Right cardiac atrium (tissue), 5 donors: ENCODE measurements at regions not wholly inside any gene's neighbourhood (a gene's known extent, or its start where the extent isn't known, plus 50 kb on each side); places are given as distances from the start of the nearest gene placed in this dataset.

ENCODE experiments used
- ATAC-seq, 2 donors: fragments of 200-7000 bp; cut with Tn5 transposase; one replicate each; pipeline versions ENCODE4 v1.8.0 to v1.9.1; 2020; ENCODE audit warnings: moderate library complexity in 2 of 2, mild to moderate bottlenecking in 1 of 2
- DNase-seq, 3 donors: peaks; one replicate each; pipeline ENCODE4 v3.0.0-alpha.2; 2020
- H3K27ac ChIP-seq: one replicate; pipeline ENCODE4 v1.5.1; 2013; ENCODE audit warnings: mild to moderate bottlenecking, low read length, control low read depth, moderate library complexity
- H3K27me3 ChIP-seq: one replicate; pipeline ENCODE4 v1.6.1; 2013; ENCODE audit not compliant: control insufficient read depth, insufficient read depth
- H3K4me1 ChIP-seq: one replicate; pipeline ENCODE4 v1.6.1; 2013; ENCODE audit warnings: low read length; ENCODE audit not compliant: control insufficient read depth, insufficient read depth
- H3K4me3 ChIP-seq: one replicate; pipeline ENCODE4 v1.5.1; 2013; ENCODE audit warnings: low read length, control low read depth
- H3K9me3 ChIP-seq: one replicate; pipeline ENCODE4 v1.6.1; 2013; ENCODE audit warnings: low read length; ENCODE audit not compliant: control insufficient read depth
- WGBS: extraction: QIAGEN DNeasy Blood & Tissue Kit; methylation state at CpG from one replicate; pipeline ENCODE4 v1.1.7; 2013; 5-methylcytosine and 5-hydroxymethylcytosine counted together
- intact Hi-C, 4 donors: fragments of 100-400 bp; cut with DNase I; formaldehyde crosslinking; loops; one replicate each; pipeline versions ENCODE4 v1.11.0 to v1.14.0; 2022 to 2023
- donor health status: healthy with polysubstance abuse.
- donor health status: DM: no; HTN: yes; CAD: no.
- donor health status: DM: no; HTN: no; CAD: no.
- donor health status: DM: no; HTN: yes; CAD: no; lungs with severe emphysema.
- donor health status: DM: yes; HTN: yes; CAD: no.

DNA sequence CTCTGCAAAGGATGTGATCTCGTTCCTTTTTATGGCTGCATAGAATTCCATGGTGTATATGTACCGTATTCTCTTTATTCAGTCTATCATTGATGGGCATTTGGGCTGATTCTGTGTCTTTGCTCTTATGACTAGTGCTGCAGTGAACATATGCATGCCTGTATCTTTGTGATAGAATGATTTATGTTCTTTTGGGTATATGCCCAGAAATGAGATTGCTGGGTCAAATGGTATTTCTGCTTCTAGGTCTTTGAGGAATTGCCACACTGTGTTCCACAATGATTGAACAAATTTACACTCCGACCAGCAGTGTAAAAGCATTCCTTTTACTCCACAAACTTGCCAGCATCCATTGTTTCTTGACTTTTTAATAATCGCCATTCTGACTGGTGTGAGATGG, 60.2 kb upstream of the ADORA2B start:
- no peaks in the 10 kb centered on the region for H3K4me1 ChIP-seq
- H3K9me3 ChIP-seq = no peaks in the 10 kb centered on the region
- H3K27ac ChIP-seq = no peak overlapping the region
- H3K27me3 ChIP-seq = no peaks in the 10 kb centered on the region
- no peak for DNase-seq
- no peak for ATAC-seq
- 84% methylated on average over 4 of the region's 4 CpGs for WGBS
- intact Hi-C loops = no loop called here
- no peak overlapping the region for H3K4me3 ChIP-seq

- Histone ChIP-seq H3K27ac (no peak overlapping the region), H3K4me3 (no peak overlapping the region), H3K4me1 (no peaks in the 10 kb centered on the region), H3K9me3 (no peaks in the 10 kb centered on the region), H3K27me3 (no peaks in the 10 kb centered on the region)
- 92% methylated on average over 2 of the region's 2 CpGs for WGBS
- DNase-seq (no peak), ATAC-seq (no peak)
- intact Hi-C loops = no loop called here
These were observed 59.2 kb upstream of the ADORA2B start for GRCh38 chr17:15885770-15886169.

DNA sequence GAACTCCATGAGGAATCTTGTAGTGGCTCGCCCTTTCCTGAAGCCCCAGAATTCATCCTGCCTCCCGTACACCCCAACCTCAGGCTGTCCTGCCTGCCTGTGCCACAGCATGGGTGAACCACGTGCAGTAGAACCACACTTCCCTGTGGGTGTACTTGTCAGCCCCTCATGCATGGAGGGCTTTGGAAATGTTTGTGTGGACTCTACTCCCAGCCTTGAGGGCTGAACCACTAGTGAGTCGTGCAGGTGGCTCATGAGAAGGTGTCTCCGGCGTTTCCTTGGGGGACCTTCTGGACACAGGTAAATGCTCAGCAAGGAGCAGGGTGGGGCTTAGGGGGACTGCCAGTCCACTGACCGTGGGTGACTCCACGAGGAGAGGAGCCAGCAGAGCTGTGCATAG, 58.7 kb upstream of the ADORA2B start:
- ATAC-seq (peak in 1 of 2 donors; percentile 40), DNase-seq (no peak)
- no peaks in the 10 kb centered on the region for H3K9me3 ChIP-seq
- intact Hi-C loops = no loop called here
- H3K4me1 ChIP-seq = no peaks in the 10 kb centered on the region
- H3K27me3 ChIP-seq = no peaks in the 10 kb centered on the region
- no peak overlapping the region for H3K27ac ChIP-seq
- H3K4me3 ChIP-seq = no peak overlapping the region
- no CpG with 5 or more reads among the region's 8 CpGs for WGBS

- WGBS = no CpG with 5 or more reads among the region's 7 CpGs
- H3K9me3 ChIP-seq = no peaks in the 10 kb centered on the region
- ATAC-seq = peak in 1 of 2 donors; percentile 72
These were observed 58.1 kb upstream of the ADORA2B start for GRCh38 chr17:15886804-15887203.

DNA sequence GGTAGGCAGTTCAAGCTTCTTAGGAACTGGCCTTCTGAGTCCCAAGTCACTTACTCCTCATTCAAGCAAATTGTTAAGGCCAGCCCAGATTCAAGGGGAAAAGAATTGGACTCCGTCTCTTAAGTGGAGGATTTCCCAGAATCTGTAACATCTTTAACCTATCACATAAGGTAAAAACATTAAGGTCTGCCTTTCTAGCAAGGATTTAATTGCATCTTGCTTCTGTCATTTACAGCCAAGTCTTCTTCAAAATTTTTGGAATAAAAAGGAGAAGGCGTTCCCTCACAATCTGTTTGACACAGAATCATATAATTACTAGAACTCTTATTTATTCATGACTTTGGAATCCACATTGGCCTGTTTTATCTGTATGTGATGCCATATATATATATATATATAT, 56.5 kb upstream of the ADORA2B start:
- ATAC-seq (no peak), DNase-seq (no peak)
- intact Hi-C loops = no loop called here
- WGBS = no CpG with 5 or more reads among the region's 2 CpGs
- no peak overlapping the region for H3K4me3 ChIP-seq
- H3K9me3 ChIP-seq = no peaks in the 10 kb centered on the region
- H3K27me3 ChIP-seq = no peaks in the 10 kb centered on the region
- peaks cover 2% of the 10 kb centered on the region for H3K4me1 ChIP-seq
- no peak overlapping the region for H3K27ac ChIP-seq

More at GRCh38 chr17:15886804-15887203, 58.1 kb upstream of the ADORA2B start:
- H3K4me1 ChIP-seq = no peaks in the 10 kb centered on the region
- no peak overlapping the region for H3K27ac ChIP-seq
- intact Hi-C loops = no loop called here
- no peaks in the 10 kb centered on the region for H3K27me3 ChIP-seq
- no peak overlapping the region for H3K4me3 ChIP-seq
- DNase-seq = peak in 1 of 3 donors; percentile 75

- intact Hi-C loops = no loop called here
- ATAC-seq (no peak), DNase-seq (peak in 1 of 3 donors; percentile 14)
- Histone ChIP-seq H3K9me3 (no peaks in the 10 kb centered on the region), H3K4me3 (no peak overlapping the region), H3K27ac (no peak overlapping the region), H3K4me1 (peaks cover 2% of the 10 kb centered on the region), H3K27me3 (no peaks in the 10 kb centered on the region)
- WGBS = 83% methylated on average over 3 of the region's 3 CpGs
These were observed 54.5 kb upstream of the ADORA2B start for GRCh38 chr17:15890279-15890892.

DNA sequence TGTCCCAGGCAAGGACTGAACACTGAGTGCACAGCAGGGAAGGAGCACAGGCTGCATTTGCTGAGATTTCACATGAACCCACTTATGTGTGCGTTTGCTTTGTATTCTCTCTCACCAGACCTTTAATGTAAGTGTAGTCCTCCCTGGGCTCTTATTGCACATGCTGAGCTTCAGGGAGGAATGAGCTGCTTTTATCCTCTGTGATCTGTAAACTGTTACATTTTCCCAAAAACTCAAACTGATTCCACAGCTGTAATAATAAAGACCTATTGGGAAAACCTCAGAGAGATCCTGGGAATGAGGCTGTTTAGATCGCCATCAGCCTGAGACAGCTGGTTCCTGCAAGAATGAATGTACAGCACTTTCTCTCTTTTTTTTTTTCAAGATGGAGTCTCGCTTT, 53.6 kb upstream of the ADORA2B start:
- H3K27ac ChIP-seq = no peak overlapping the region
- 89% methylated on average over 3 of the region's 3 CpGs for WGBS
- H3K4me3 ChIP-seq = no peak overlapping the region
- no peaks in the 10 kb centered on the region for H3K27me3 ChIP-seq
- no peak for ATAC-seq
- DNase-seq = no peak
- no peaks in the 10 kb centered on the region for H3K9me3 ChIP-seq
- intact Hi-C loops = no loop called here
- H3K4me1 ChIP-seq = peaks cover 2% of the 10 kb centered on the region

GRCh38 chr17:15892244-15892643, 52.7 kb upstream of the ADORA2B start:
- H3K27me3 ChIP-seq = no peaks in the 10 kb centered on the region
- intact Hi-C loops = no loop called here
- DNase-seq (peak in 1 of 3 donors; percentile 9), ATAC-seq (no peak)
- WGBS = 95% methylated on average over 10 of the region's 10 CpGs
- no peak overlapping the region for H3K27ac ChIP-seq
- H3K9me3 ChIP-seq = no peaks in the 10 kb centered on the region
- peaks cover 2% of the 10 kb centered on the region for H3K4me1 ChIP-seq
- no peak overlapping the region for H3K4me3 ChIP-seq

DNA sequence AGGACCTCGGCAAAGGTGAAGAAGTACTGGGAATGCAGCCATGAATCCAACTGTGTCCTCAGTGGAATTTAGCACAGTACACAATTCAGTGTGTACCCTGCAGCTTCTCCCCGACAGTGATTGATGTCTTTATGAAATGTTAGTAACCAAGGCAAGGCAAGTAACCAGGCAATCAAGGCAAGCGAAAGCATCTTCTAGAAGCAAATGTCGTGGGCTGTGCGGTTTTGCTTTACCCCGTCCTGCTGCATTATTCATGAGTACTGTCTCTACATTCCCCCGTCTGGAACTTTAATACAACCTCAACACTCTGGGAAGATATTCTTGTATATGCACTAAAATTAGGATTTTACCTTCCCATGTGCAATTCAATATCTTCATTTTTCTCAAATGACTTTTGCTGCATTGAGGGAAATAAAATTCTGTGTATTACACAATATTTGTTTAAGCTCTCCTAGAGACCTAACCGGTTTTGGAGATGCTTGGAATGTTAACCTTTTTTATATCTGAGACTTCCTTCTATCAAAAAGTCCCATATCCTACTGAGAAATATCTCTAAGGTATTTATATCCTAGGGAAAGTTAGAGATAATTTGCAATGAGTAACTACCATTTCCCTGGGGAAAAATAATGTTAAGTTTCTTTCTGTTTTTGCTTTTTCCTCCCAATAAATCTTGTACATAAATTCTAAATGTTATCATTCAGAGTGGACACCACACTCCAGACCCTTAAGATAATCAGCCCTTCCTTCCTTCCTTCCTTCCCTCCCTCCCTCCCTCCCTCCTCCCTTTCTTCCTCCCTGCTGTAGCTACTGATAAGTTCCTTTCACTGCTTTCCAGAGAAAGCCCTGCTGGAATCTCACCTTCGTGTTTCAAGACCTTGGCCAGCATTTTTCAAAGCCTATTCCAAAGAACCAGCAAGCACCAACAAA, 51.9 kb upstream of the ADORA2B start:
- no peaks in the 10 kb centered on the region for H3K27me3 ChIP-seq
- no peak for ATAC-seq
- WGBS = 48% methylated on average over 9 of the region's 9 CpGs
- H3K9me3 ChIP-seq = no peaks in the 10 kb centered on the region
- peak in 1 of 3 donors; percentile 20 for DNase-seq
- intact Hi-C loops = no loop called here
- H3K27ac ChIP-seq = no peak overlapping the region
- H3K4me1 ChIP-seq = peaks cover 2% of the 10 kb centered on the region
- H3K4me3 ChIP-seq = no peak overlapping the region

DNA sequence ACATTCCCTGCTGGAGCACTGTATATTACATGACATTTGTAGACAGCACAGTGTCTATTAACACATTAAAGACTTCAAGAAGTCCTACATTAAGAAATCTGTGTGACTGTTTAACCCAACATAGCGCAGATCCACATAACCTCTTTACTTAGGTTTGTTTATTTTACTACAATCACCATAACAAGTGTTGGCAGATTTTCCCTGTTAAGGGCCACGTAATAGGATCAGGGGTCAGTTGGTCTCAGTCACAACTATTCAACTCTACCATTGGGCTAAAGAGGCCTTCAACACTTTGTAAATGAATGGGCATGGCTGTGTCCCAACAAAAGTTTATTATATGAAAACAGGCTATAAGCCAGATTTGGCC, 51.3 kb upstream of the ADORA2B start:
- no peak for DNase-seq
- ATAC-seq = no peak
- no peak overlapping the region for H3K4me3 ChIP-seq
- H3K27ac ChIP-seq = no peak overlapping the region
- intact Hi-C loops = no loop called here
- H3K27me3 ChIP-seq = no peaks in the 10 kb centered on the region
- peaks cover 2% of the 10 kb centered on the region for H3K4me1 ChIP-seq
- 66% methylated on average over 2 of the region's 2 CpGs for WGBS
- no peaks in the 10 kb centered on the region for H3K9me3 ChIP-seq

DNA sequence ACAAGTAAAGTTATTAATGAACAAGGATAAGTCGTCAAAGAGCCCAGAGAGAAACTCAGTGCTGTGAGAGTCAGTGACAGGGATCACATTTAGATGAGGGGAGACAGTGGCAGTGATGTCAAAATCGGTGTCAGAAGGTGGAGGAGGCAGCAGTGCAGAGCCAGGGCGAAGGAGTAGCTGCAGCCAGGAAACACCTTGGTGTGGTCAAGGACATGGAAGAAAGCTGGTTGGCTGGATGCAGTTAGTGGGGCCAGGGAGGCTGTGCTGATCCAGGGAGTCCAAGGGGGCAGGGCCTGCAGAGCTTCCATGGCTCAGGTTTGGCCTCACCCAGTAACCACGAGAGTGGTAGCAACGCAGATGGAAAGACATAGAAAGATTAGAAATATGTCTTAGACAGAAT, 50.7 kb upstream of the ADORA2B start:
- WGBS = 80% methylated on average over 5 of the region's 5 CpGs
- intact Hi-C loops = no loop called here
- Histone ChIP-seq H3K27me3 (no peaks in the 10 kb centered on the region), H3K4me1 (peaks cover 2% of the 10 kb centered on the region), H3K9me3 (no peaks in the 10 kb centered on the region), H3K4me3 (no peak overlapping the region), H3K27ac (no peak overlapping the region)
- ATAC-seq (no peak), DNase-seq (peak in 1 of 3 donors; percentile 16)
